Neuron (in vitro differentiated cells): ENCODE measurements at regions not wholly inside any gene's neighbourhood (a gene's known extent, or its start where the extent isn't known, plus 50 kb on each side); places are given as distances from the start of the nearest gene placed in this dataset.

Experiments used
- H2AFZ ChIP-seq: one replicate; pipeline ENCODE4 v1.6.1; 2013; ENCODE audit warnings: low read depth, mild to moderate bottlenecking, inconsistent platforms, low read length, moderate library complexity
- H3K27me3 ChIP-seq: one replicate; pipeline ENCODE4 v1.6.1; 2013; ENCODE audit warnings: low read length; ENCODE audit not compliant: insufficient read depth
- H3K36me3 ChIP-seq: one replicate; pipeline ENCODE4 v1.6.1; 2013; ENCODE audit warnings: low read length; ENCODE audit not compliant: insufficient read depth
- H3K4me1 ChIP-seq: one replicate; pipeline ENCODE4 v1.6.1; 2013; ENCODE audit warnings: low read length; ENCODE audit not compliant: insufficient read depth
- H3K4me3 ChIP-seq: 2 replicates; pipeline ENCODE4 v1.5.1; 2013; ENCODE audit warnings: mild to moderate bottlenecking, low read length, moderate library complexity
- H3K9me3 ChIP-seq: one replicate; pipeline ENCODE4 v1.6.1; 2013; ENCODE audit warnings: low read length

DNA sequence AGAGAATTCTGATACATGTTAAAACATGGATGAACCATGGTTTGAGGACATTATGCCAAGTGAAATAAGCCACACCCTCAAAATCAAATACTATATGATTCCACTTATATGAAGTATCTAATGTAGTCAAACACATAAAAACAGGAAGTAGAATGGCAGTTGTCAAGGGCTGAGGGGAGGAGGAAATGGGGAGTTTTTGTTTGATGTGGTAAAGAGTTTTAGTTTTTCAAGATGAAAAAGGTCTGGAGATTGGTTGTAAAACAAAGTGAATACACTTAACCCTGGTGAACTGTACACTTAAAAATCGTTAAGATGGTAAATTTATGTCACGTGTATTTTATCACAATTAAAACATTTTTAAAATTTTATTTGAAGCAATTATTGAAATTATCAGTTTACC lies 127.4 kb upstream of the GRIK2 start:
- Histone ChIP-seq H3K27me3 (no peaks in the 10 kb centered on the region), H3K4me3 (no peak overlapping the region), H2AFZ (no peak overlapping the region), H3K36me3 (no peaks in the 10 kb centered on the region), H3K9me3 (no peaks in the 10 kb centered on the region), H3K4me1 (no peaks in the 10 kb centered on the region)

DNA sequence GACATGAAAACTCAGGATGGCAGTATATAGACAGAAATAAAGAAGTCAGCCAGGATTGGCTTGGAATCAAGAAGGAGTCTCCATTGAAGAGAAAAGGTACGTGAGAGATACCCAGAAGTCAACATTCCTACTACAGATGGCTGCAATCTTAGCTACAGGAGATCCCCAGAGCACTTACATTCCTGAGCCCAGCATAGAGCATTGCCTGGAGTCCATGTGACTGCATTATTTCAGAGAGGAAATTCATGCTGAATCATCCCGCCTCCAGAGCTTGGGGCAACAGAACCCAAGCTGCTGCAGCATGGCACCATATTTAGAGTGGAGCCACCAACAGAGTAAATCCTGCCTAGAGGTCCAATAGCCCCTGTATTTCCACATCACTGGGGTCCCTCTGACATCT lies 125.0 kb upstream of the GRIK2 start:
- Histone ChIP-seq H3K36me3 (no peaks in the 10 kb centered on the region), H3K4me3 (no peak overlapping the region), H3K4me1 (no peaks in the 10 kb centered on the region), H2AFZ (no peak overlapping the region), H3K27me3 (no peaks in the 10 kb centered on the region), H3K9me3 (no peaks in the 10 kb centered on the region)

DNA sequence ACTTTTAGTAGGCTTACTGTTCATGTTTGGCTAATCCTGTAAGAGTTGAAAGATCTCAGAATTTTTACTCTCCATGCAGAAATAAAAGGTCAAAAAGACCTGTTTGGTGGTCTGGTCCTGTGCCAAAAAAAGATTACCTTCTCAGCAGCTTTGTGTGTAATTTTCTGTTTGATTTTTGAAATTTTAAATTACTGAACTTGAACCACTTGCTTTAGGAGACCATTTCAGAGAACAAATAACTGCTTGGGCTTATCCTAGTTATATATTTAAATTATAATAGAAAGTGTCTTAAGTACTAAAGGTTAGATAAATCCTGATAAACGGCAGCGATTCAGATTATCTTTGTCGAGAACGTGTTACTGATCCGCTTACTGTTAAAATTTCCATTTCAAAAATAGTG lies 118.3 kb upstream of the GRIK2 start:
- no peak overlapping the region for H3K4me3 ChIP-seq
- H3K4me1 ChIP-seq: no peaks in the 10 kb centered on the region
- H2AFZ ChIP-seq: no peak overlapping the region
- no peaks in the 10 kb centered on the region for H3K9me3 ChIP-seq
- no peaks in the 10 kb centered on the region for H3K27me3 ChIP-seq
- no peaks in the 10 kb centered on the region for H3K36me3 ChIP-seq

DNA sequence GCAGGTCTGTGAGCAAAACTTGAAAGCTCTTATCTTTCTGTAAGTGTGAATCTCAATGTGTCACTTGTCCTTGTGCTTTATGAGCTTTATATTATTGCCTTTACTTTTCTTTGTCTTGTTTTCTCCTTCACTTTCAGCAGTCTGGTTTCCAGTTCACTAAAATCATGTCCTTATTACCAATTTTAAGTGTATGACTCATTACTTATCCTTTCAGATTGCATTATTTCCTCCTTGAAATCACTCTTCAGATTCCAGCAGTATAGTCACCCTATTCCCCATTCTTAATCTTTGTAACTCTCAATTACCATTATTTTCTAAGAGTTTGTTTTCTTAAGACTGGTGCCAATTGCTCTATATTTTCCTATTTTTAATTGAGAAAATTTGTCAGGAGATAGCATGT lies 117.4 kb upstream of the GRIK2 start:
- no peaks in the 10 kb centered on the region for H3K36me3 ChIP-seq
- no peaks in the 10 kb centered on the region for H3K9me3 ChIP-seq
- no peaks in the 10 kb centered on the region for H3K4me1 ChIP-seq
- H3K27me3 ChIP-seq: no peaks in the 10 kb centered on the region
- H3K4me3 ChIP-seq: no peak overlapping the region
- no peak overlapping the region for H2AFZ ChIP-seq

DNA sequence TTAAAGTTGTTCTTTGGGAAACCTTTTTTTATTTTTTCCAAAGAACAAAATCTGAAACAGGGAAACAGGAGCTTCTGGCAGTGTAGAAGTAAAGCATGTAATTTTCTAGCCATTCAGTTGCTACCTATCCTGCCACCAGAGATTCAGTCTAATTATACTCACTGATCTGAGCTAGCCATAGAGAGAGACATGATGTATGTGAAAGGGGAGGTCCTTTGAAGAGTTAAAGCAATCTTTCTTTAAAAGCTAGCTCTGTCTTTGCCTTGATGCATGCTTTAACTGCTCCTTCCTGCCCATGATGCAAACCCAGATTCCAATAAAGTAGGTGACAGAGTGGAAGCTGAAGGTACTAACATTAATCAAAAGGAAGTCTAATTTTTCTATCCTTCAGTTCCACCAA lies 114.1 kb upstream of the GRIK2 start:
- no peaks in the 10 kb centered on the region for H3K4me1 ChIP-seq
- no peak overlapping the region for H2AFZ ChIP-seq
- no peaks in the 10 kb centered on the region for H3K36me3 ChIP-seq

DNA sequence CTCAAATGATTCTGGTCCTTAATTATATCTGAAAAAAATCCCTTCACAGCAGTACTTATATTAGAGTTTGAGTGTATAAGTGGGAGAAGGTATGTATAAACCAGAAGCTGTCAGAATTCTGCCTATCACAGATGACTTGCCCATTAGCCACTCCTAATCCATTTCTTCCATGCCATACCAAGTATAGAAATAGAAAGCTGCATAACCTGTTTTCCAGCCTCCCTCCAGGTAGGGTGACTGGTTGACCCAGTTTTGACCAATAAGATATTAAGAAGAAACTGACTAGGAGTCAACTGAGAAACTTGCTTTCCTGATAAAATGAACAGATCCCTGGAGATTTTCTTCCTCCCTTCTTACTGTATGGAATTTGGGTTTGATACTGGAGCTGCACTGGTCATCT lies 112.2 kb upstream of the GRIK2 start:
- Histone ChIP-seq H3K4me1 (no peaks in the 10 kb centered on the region), H3K36me3 (no peaks in the 10 kb centered on the region), H3K4me3 (no peak overlapping the region), H3K27me3 (no peaks in the 10 kb centered on the region), H3K9me3 (no peaks in the 10 kb centered on the region), H2AFZ (no peak overlapping the region)

More for the DNA sequence above, 114.1 kb upstream of the GRIK2 start:
- H3K9me3 ChIP-seq: no peaks in the 10 kb centered on the region
- no peak overlapping the region for H3K4me3 ChIP-seq
- no peaks in the 10 kb centered on the region for H3K27me3 ChIP-seq

DNA sequence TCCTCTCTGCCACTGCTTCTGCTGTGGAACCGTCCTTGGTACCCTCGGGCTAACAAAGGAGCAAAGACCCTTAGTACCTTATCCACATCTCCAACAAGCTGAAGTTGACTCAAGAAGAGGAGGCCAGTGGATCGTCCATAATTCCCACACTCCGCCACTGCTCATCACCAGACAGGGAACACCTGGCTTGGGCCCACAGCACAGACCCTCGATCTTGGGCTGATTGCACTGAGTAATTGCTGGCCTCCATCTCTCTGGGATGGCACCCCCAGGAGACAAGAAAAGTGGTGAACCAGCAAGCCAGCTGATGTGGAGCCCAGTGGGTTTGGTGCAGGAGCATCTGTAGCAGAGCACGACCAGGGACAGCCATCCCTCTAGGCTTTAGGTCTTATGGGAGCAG lies 109.4 kb upstream of the GRIK2 start:
- H3K4me1 ChIP-seq: no peaks in the 10 kb centered on the region
- H3K27me3 ChIP-seq: no peaks in the 10 kb centered on the region
- H3K36me3 ChIP-seq: no peaks in the 10 kb centered on the region
- H3K4me3 ChIP-seq: no peak overlapping the region
- no peaks in the 10 kb centered on the region for H3K9me3 ChIP-seq
- H2AFZ ChIP-seq: no peak overlapping the region

DNA sequence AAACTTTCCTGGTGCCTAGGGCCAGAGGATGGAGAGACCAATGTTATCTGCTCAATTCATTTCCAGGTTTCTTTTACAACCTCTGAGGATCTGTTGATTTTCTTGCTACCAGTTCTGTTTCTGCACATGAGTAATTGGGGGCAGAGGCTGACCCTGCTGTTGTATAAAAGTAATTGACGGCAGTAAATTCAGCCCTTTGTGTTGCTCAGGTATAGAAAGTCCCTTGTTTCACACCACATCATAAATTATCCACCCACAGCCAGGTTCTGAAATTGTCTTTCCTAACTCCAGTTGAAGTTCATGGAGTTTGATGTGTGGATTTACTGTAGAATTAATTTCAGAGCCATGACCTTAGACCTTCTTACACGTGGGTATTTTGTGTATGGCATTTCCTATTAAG lies 107.4 kb upstream of the GRIK2 start:
- Histone ChIP-seq H2AFZ (no peak overlapping the region), H3K27me3 (no peaks in the 10 kb centered on the region), H3K4me1 (no peaks in the 10 kb centered on the region), H3K36me3 (no peaks in the 10 kb centered on the region), H3K4me3 (no peak overlapping the region), H3K9me3 (no peaks in the 10 kb centered on the region)

DNA sequence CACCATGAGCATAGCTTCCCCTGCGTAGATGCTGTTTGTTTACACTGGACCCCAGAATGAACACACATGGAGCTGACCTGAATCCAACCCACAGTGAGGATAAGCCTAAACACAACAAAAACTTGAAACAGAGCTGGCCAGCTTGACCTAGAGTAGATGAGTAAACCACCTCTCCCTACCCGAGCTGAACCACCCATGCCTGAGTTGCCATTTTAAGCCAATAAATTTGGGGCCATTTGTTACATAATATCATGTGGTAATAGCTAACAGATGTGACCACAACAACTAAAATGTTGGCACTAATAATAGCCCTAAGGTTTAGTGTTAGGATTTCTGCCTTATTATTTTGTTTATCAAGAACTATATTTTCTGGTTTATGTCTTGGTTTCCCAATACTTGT lies 103.2 kb upstream of the GRIK2 start:
- no peaks in the 10 kb centered on the region for H3K27me3 ChIP-seq
- H2AFZ ChIP-seq: no peak overlapping the region
- no peaks in the 10 kb centered on the region for H3K4me1 ChIP-seq
- H3K4me3 ChIP-seq: no peak overlapping the region
- H3K36me3 ChIP-seq: no peaks in the 10 kb centered on the region
- H3K9me3 ChIP-seq: no peaks in the 10 kb centered on the region

DNA sequence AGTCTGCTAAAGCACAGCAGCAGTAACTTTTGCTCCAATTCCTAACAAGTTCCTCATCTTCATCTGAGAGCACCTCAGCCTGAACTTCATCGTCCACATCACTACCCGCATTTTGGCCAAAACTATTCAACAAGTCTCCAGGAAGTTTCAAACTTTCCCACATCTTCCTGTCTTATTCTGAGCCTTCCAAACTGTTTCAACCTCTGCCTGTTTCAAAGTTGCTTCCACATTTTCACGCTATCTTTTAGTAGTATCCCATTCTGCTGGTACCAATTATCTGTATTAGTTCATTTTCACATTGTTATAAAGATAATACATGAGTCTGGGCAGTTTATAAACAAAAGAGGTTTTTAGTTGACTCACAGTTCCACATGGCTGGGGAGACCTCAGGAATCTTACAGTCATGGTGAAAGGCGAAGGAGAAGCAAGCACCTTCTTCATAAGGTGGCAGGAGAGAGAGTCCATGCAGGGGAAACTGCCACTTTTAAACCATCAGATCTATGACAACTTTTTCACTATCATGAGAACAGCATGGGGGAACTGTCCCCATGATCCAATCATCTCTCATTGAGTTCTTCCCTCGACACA lies 99.4 kb upstream of the GRIK2 start:
- Histone ChIP-seq H3K9me3 (no peaks in the 10 kb centered on the region), H3K27me3 (no peaks in the 10 kb centered on the region), H3K36me3 (no peaks in the 10 kb centered on the region), H3K4me1 (no peaks in the 10 kb centered on the region), H3K4me3 (no peak overlapping the region), H2AFZ (no peak overlapping the region)

DNA sequence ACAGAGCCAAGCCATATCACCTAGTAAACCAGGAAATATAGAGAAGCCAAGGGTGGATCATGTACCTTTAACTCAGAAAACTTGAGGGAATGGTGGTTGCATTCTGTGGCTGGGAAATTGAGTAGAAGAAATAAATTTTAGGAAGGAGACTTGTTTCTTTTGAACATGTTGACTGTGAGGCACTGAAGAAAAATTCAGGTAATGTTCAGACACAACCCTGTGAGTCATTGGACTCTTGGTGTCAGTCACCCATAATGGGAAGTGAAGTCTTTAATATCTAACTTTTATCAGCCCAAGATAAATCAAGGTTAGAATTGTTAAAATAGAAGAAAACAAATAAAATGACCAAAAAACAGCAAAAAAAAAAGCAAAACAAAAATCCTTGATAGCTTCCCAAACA lies 98.8 kb upstream of the GRIK2 start:
- no peaks in the 10 kb centered on the region for H3K36me3 ChIP-seq
- H3K27me3 ChIP-seq: no peaks in the 10 kb centered on the region
- H3K4me1 ChIP-seq: no peaks in the 10 kb centered on the region
- H3K4me3 ChIP-seq: no peak overlapping the region
- no peaks in the 10 kb centered on the region for H3K9me3 ChIP-seq
- H2AFZ ChIP-seq: no peak overlapping the region

DNA sequence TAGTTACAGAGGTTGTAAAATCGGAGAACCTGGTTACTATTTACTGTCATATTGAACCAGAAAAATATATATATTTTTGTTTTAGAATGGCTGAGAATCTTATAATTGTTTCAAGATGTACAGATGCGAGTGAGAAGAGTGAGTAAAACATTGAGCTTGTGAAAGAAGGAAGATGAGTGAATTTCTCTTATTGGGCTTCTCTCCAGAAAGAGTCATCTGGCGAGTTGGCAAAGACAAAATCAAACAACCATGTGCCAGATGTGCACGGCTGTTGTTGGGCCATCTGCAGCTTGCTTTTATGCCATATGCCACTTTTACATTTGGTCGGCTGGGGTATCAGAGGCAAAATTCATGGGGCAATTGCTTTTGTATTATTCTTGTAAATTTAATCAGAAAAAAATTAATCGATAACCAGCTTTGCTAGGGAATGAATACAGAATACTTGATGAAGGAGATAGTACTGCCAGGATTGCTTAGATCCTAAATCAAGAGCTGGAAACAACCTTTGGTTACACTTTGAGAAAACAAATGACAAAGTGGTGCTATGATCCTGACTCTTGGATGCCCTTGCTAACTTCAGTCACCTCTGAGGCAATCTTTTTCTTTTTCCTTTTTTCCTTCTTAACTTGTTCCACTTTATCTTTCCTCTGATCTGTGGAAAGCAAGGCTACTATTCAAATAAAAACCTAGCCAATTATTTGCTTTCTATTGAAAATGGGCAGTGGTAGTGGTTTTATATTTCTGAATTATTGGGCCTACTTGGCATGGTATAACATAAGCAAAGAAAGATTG lies 97.1 kb upstream of the GRIK2 start:
- Histone ChIP-seq H3K9me3 (no peaks in the 10 kb centered on the region), H3K4me1 (no peaks in the 10 kb centered on the region), H2AFZ (no peak overlapping the region), H3K4me3 (no peak overlapping the region), H3K36me3 (no peaks in the 10 kb centered on the region), H3K27me3 (no peaks in the 10 kb centered on the region)

DNA sequence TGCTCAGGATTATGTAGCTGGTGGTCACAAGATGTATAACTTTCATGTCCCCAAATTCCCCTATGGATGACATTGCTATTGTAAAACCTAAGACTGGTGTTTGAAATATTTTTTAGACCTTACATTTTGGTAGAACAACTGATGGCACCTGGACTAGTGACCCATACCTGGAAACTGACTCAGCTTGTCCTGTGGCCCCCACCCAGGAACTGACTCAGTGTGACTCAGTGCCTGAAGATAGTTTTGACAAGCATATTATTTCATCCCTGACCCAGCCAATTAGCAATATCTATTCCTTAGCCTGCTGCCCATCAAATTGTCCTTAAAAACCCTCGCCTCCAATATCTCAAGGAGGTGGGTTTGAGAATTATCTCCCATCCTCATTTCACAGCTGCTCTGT lies 90.9 kb upstream of the GRIK2 start:
- Histone ChIP-seq H3K9me3 (no peaks in the 10 kb centered on the region), H3K36me3 (no peaks in the 10 kb centered on the region), H3K4me1 (no peaks in the 10 kb centered on the region), H3K27me3 (no peaks in the 10 kb centered on the region), H3K4me3 (no peak overlapping the region), H2AFZ (no peak overlapping the region)

DNA sequence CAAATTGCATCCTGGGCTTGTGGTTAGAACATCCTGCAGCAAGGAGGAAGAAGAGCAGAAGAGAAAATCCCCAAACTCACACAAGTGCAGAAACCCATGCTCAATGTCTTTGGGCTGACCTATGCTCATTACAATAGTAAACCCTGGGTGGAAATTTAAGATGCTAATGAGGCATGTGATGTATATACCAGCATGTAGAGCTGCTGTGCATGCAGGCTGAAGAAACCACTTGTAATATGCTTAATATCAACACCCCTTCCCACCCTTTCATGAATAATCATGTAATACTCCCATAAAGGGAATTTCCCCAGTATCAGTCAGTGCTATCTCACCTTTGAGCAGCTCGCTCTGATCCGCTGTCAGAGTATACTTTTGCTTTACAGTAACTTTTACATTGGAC lies 90.0 kb upstream of the GRIK2 start:
- H2AFZ ChIP-seq: no peak overlapping the region
- no peak overlapping the region for H3K4me3 ChIP-seq

More for the DNA sequence above, 90.0 kb upstream of the GRIK2 start:
- Histone ChIP-seq H3K4me1 (no peaks in the 10 kb centered on the region), H3K27me3 (no peaks in the 10 kb centered on the region), H3K36me3 (no peaks in the 10 kb centered on the region), H3K9me3 (no peaks in the 10 kb centered on the region)
